CD4-positive, alpha-beta T cell (primary cell): ENCODE measurements at regions not wholly inside any gene's neighbourhood (a gene's known extent, or its start where the extent isn't known, plus 50 kb on each side); places are given as distances from the start of the nearest gene placed in this dataset.

ENCODE experiments used
- ATAC-seq: fragments of 200-7000 bp; cut with Tn5 transposase; one replicate; pipeline ENCODE4 v1.10.0; 2022; ENCODE audit warnings: mild to moderate bottlenecking; ENCODE audit not compliant: poor library complexity
- CTCF ChIA-PET: fragments of 350-600 bp; sonication (Branson Sonifier 250); formaldehyde crosslinking; loops from one replicate; lab custom pipeline; 2021; ENCODE audit warnings: antibody characterized with exemption, inconsistent platforms; lab: Charles Lee
- POLR2A ChIA-PET: fragments of 350-600 bp; sonication (Branson Sonifier 250); formaldehyde crosslinking; loops from one replicate; lab custom pipeline; 2021; ENCODE audit warnings: antibody characterized with exemption, inconsistent platforms; lab: Charles Lee
- DNase-seq, 14 experiments: peaks; one replicate each; pipeline ENCODE4 v3.0.0-alpha.2; 2013 to 2020; ENCODE audit warnings: mixed read lengths in 2 of 14
- H3K27ac ChIP-seq, 2 donors: one replicate each; pipeline versions ENCODE4 v1.5.1 to v1.7.0; 2013; ENCODE audit warnings: low read length in 2 of 2, low read depth in 1 of 2, mild to moderate bottlenecking in 1 of 2
- H3K27me3 ChIP-seq, 2 experiments: 1 replicate in 1 of 2; 2 replicates in 1 of 2; pipeline versions ENCODE4 v1.6.1 to v1.7.0; 2013; ENCODE audit warnings: low read length in 2 of 2, control low read depth in 1 of 2, mild to moderate bottlenecking in 1 of 2, moderate library complexity in 1 of 2; ENCODE audit not compliant: insufficient read depth in 2 of 2, control insufficient read depth in 1 of 2
- H3K36me3 ChIP-seq: one replicate; pipeline ENCODE4 v1.6.1; 2013; ENCODE audit warnings: low read length, control low read depth; ENCODE audit not compliant: insufficient read depth
- H3K4me1 ChIP-seq: one replicate; pipeline ENCODE4 v1.6.1; 2013; ENCODE audit warnings: low read length, control low read depth; ENCODE audit not compliant: insufficient read depth
- H3K4me3 ChIP-seq: one replicate; pipeline ENCODE4 v1.5.1; 2013; ENCODE audit warnings: mild to moderate bottlenecking, low read length, moderate library complexity
- H3K9me3 ChIP-seq, 2 experiments: 1 replicate in 1 of 2; 2 replicates in 1 of 2; pipeline versions ENCODE4 v1.6.1 to v1.7.0; 2013; ENCODE audit warnings: low read length in 2 of 2, mild to moderate bottlenecking in 2 of 2, control low read depth in 1 of 2, moderate library complexity in 1 of 2; ENCODE audit not compliant: control insufficient read depth in 1 of 2, insufficient read depth in 1 of 2
- H3K27ac Mint-ChIP-seq: one replicate; pipeline ENCODE4 v1.8.0; 2020; ENCODE audit warnings: mixed read lengths
- H3K27me3 Mint-ChIP-seq: one replicate; pipeline ENCODE4 v1.8.0; 2021; ENCODE audit warnings: mixed read lengths
- H3K36me3 Mint-ChIP-seq: one replicate; pipeline ENCODE4 v1.8.0; 2021; ENCODE audit warnings: low read depth, mixed read lengths
- H3K4me1 Mint-ChIP-seq: one replicate; pipeline ENCODE4 v1.8.0; 2021; ENCODE audit warnings: low read depth, mixed read lengths
- H3K4me3 Mint-ChIP-seq: one replicate; pipeline ENCODE4 v1.8.0; 2020; ENCODE audit warnings: mild to moderate bottlenecking, mixed read lengths
- H3K9me3 Mint-ChIP-seq: one replicate; pipeline ENCODE4 v1.8.0; 2020; ENCODE audit warnings: mixed read lengths
- intact Hi-C, 2 experiments: fragments of 100-400 bp; cut with DNase I in 1 of 2; cut with micrococcal nuclease in 1 of 2; formaldehyde crosslinking; loops; one replicate each; pipeline versions ENCODE4 v1.15.1 to v1.9.0; 2023 to 2025; cut with DNase I, micrococcal nuclease
- TF ChIP-seq, protein P1 (sequence below): fragments of 200-600 bp; IDR thresholded peaks from one replicate; pipeline ENCODE4 v1.8.0; 2022; ENCODE audit warnings: antibody characterized with exemption, mild to moderate bottlenecking

DNA sequence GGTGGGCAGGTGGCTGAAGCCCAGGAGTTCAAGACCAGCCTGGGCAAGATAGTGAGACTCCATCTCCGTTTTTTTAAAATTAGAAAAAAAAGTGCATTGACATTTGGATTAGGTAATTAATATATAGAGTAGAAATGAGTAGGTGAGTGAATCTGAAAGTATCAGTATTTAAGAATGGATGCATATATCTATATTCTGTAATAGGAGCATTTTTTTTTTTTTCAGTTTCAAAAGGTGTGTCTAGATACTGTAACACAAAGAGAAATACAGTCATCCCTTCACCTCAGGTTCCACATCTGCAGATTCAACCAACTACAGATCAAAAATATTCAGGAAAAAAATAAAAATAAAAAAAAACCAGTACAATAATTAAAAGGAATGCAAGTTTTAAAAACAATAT is 50.8 kb downstream of the RBM27 start:
- Mint-ChIP-seq H3K27me3 (no peaks in the 10 kb centered on the region), H3K4me1 (no peaks in the 10 kb centered on the region), H3K36me3 (peaks cover 85% of the 10 kb centered on the region), H3K4me3 (no peak overlapping the region), H3K27ac (no peak overlapping the region), H3K9me3 (no peaks in the 10 kb centered on the region)
- peaks cover 50% of the 10 kb centered on the region for H3K36me3 ChIP-seq
- POLR2A ChIA-PET = no interaction called here
- no peaks in the 10 kb centered on the region for H3K4me1 ChIP-seq
- DNase-seq (no peak), ATAC-seq (no peak)
- no peaks in the 10 kb centered on the region for H3K27me3 ChIP-seq
- no peaks in the 10 kb centered on the region for H3K9me3 ChIP-seq
- CTCF ChIA-PET = no interaction called here
- TF ChIP-seq, protein P1, sequence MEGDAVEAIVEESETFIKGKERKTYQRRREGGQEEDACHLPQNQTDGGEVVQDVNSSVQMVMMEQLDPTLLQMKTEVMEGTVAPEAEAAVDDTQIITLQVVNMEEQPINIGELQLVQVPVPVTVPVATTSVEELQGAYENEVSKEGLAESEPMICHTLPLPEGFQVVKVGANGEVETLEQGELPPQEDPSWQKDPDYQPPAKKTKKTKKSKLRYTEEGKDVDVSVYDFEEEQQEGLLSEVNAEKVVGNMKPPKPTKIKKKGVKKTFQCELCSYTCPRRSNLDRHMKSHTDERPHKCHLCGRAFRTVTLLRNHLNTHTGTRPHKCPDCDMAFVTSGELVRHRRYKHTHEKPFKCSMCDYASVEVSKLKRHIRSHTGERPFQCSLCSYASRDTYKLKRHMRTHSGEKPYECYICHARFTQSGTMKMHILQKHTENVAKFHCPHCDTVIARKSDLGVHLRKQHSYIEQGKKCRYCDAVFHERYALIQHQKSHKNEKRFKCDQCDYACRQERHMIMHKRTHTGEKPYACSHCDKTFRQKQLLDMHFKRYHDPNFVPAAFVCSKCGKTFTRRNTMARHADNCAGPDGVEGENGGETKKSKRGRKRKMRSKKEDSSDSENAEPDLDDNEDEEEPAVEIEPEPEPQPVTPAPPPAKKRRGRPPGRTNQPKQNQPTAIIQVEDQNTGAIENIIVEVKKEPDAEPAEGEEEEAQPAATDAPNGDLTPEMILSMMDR = no peak
- H3K4me3 ChIP-seq = no peak overlapping the region
- no peak overlapping the region for H3K27ac ChIP-seq
- intact Hi-C loops = no loop called here

DNA sequence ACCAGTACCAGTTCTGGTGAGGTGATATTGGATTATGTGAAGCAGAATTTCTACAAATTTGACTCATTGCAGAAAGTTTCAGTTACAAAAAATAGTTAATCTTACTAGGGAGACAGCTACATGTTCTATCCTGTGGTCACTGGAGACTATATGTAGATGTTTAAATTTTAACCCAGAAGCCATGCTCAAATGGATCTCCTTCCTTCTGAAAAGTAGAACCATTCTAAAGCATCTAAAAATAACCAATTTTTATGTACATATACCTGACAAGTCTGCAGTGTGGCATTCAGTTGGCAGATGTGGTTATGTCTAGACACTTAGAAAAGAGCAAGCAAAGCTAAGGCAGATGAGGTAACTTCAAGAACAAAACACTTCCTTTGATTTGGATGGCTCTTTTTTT is 65.5 kb upstream of the POU4F3 start:
- H3K36me3 Mint-ChIP-seq = peaks cover 87% of the 10 kb centered on the region
- H3K27ac Mint-ChIP-seq = no peak overlapping the region
- H3K4me3 Mint-ChIP-seq = no peak overlapping the region
- TF ChIP-seq, protein P1 = no peak
- intact Hi-C loops = loop anchor here in 1 of 2 experiments (5.0 kb wide), 1 partner anchor 41 kb away; no protein-coding TSS in a partner anchor
- ChIA-PET CTCF (no interaction called here), POLR2A (no interaction called here)
- DNase-seq = no peak
- Histone ChIP-seq H3K36me3 (peaks cover 78% of the 10 kb centered on the region), H3K4me3 (no peak overlapping the region), H3K9me3 (no peaks in the 10 kb centered on the region), H3K4me1 (no peaks in the 10 kb centered on the region), H3K27ac (no peak overlapping the region), H3K27me3 (no peaks in the 10 kb centered on the region)
- H3K27me3 Mint-ChIP-seq = no peaks in the 10 kb centered on the region
- no peak for ATAC-seq
- H3K4me1 Mint-ChIP-seq = no peaks in the 10 kb centered on the region
- H3K9me3 Mint-ChIP-seq = no peaks in the 10 kb centered on the region

DNA sequence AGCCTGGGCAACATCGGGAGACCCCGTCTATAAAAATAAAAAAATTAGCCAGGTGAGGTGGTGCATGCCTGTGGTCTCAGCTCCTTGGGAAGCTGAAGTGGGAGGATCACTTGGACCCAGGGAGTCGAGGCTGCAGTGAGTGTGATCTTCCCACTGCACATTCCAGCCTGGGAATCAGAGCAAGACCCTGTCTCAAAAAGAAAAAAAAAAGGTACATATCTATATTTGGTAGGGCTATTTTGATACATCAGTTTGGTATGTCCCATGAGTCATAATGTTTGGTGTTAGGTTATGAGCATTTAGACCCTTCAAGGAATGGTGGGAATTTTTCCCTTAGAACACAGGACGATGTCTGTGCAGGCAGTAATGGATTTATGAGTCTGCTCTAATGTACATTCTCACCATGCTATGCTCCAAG is 55.3 kb upstream of the POU4F3 start:
- POLR2A ChIA-PET = no interaction called here
- intact Hi-C loops = no loop called here

More for the DNA sequence above, 55.3 kb upstream of the POU4F3 start:
- Mint-ChIP-seq H3K27ac (no peak overlapping the region), H3K36me3 (peaks cover 69% of the 10 kb centered on the region), H3K9me3 (no peaks in the 10 kb centered on the region), H3K4me3 (no peak overlapping the region), H3K27me3 (no peaks in the 10 kb centered on the region), H3K4me1 (no peaks in the 10 kb centered on the region)
- TF ChIP-seq, protein P1 = no peak
- no peaks in the 10 kb centered on the region for H3K9me3 ChIP-seq
- CTCF ChIA-PET = no interaction called here
- DNase-seq (no peak), ATAC-seq (no peak)
- H3K27me3 ChIP-seq = no peaks in the 10 kb centered on the region
- H3K36me3 ChIP-seq = peaks cover 54% of the 10 kb centered on the region
- H3K4me1 ChIP-seq = no peaks in the 10 kb centered on the region
- no peak overlapping the region for H3K4me3 ChIP-seq
- no peak overlapping the region for H3K27ac ChIP-seq
